ENCODE measurements at regions not wholly inside any gene's neighbourhood (a gene's known extent, or its start where the extent isn't known, plus 50 kb on each side); places are given as distances from the start of the nearest gene placed in this dataset.

DNA sequence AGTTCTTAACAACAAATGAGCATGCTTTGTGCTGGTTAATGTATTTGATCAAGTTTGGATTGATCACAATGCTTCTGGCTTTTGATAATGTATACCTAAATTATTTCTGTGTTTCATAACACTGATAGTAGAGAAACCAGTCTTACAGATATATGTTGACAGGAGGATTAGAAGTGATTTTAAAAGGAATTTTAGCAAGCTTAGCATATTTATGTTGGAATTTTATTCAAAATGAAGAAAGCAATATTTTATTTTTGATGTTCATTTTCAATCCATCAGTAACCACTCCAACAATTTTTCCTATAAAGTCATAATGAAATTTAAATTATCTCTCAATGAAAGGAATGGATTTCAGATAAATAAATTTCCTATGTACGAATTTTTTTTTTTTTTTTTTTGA is 291.8 kb downstream of the HHIPL2 start:
- no peak for DNase-seq (ENCODE audit: low read depth)

DNA sequence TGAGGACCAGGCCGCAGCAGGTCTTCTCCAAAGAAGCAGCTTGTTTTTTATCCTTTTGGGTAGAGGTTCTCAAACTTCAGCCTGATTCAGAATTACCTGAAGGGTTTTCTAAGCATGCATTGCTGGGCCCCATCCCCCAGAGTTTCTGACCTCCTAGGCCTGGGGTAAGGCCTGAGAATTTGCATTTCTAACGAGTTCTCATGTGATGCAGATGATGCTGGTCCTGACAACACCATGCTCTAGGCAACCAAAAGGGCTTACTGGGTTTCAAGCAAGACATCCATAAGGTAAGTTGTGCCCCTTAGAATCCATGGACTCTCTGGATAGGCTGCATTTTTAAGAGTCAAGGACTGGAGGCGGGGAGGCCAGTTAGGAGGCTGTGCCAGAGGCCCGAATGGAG is 295.1 kb downstream of the HHIPL2 start:
- H3K4me3 ChIP-seq (ENCODE audit: low read depth, low read length), result no peak overlapping the region
- DNase-seq (ENCODE audit: low read depth), result no peak

More for the DNA sequence above, 291.8 kb downstream of the HHIPL2 start:
- no peak overlapping the region for H3K4me3 ChIP-seq (ENCODE audit: low read depth, low read length)

DNA sequence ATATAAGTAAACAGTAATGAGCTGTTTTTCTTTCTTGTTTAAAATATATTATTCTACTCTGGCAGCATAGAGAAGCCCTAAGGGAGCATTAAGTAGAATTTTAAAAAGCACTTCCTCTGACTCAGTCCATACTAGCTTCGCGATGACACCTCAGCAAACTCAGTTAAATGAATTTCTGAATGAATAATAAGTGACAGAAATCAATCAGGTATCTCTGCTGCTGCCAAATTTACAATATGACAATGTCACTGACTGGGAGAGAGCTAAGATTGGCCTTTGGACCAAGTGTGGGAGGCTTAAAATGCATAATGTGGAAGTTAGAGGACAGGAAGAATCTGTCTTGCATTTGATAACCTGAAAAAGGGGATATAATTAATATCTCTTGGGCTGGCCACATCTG is 296.1 kb downstream of the HHIPL2 start:
- H3K4me3 ChIP-seq (ENCODE audit: low read depth, low read length), result no peak overlapping the region

DNA sequence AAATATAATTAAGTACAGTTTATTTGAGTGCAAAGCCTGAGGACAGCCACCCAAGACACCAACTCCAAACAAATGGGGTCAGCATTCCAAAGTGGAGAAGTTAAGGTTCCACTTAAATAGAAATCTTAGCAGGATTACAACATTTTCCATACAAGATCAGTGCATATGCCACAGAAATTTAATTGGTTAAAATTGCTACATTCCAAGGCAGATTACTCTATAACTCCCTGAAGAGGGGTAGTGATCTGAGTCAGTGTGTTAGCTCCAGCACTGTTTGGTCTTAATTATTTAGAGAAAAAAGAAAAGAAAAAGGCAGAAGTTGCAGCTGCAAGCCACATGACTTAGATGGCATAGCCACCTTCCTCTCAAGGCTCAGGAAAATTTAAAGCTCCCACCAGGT is 297.5 kb downstream of the HHIPL2 start:
- no peak overlapping the region for H3K4me3 ChIP-seq (ENCODE audit: low read depth, low read length)
- DNase-seq (ENCODE audit: low read depth), result no peak

More for the DNA sequence above, 296.1 kb downstream of the HHIPL2 start:
- no peak for DNase-seq (ENCODE audit: low read depth)

GRCh38 chr1:222247811-222248310 is 300.0 kb downstream of the HHIPL2 start:
- H3K4me3 ChIP-seq (ENCODE audit: low read depth, low read length), result no peak overlapping the region
- DNase-seq (ENCODE audit: low read depth), result no peak

DNA sequence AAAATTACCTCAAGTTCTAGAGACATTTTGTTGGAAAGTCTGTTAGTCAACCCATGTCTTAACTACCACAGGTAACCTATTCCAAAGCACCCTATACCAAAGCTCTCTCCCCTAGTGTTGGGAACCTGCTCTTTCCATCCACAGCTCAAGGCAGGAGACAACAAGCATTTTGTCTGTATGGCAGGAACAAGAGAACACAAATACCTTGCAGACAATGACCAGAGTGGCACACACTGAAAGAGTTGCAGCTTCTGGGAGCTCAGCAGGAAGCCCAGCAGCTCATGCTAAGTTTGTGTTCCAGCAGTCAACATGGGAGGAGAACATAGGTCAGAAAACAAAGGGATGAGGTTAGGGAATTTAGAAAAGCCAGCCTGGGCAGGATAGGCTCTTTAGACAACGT is 300.8 kb downstream of the HHIPL2 start:
- no peak for DNase-seq (ENCODE audit: low read depth)
- H3K4me3 ChIP-seq (ENCODE audit: low read depth, low read length), result no peak overlapping the region

- no peak for DNase-seq (ENCODE audit: low read depth)
- no peak overlapping the region for H3K4me3 ChIP-seq (ENCODE audit: low read depth, low read length)
Observed at GRCh38 chr1:222243902-222244301, 304.0 kb downstream of the HHIPL2 start.

- H3K4me3 ChIP-seq (ENCODE audit: low read depth, low read length), result no peak overlapping the region
- DNase-seq (ENCODE audit: low read depth), result no peak
Observed at GRCh38 chr1:222242492-222242891, 305.4 kb downstream of the HHIPL2 start.

GRCh38 chr1:222241410-222241809 is 306.5 kb downstream of the HHIPL2 start:
- no peak overlapping the region for H3K4me3 ChIP-seq (ENCODE audit: low read depth, low read length)
- DNase-seq (ENCODE audit: low read depth), result no peak

DNA sequence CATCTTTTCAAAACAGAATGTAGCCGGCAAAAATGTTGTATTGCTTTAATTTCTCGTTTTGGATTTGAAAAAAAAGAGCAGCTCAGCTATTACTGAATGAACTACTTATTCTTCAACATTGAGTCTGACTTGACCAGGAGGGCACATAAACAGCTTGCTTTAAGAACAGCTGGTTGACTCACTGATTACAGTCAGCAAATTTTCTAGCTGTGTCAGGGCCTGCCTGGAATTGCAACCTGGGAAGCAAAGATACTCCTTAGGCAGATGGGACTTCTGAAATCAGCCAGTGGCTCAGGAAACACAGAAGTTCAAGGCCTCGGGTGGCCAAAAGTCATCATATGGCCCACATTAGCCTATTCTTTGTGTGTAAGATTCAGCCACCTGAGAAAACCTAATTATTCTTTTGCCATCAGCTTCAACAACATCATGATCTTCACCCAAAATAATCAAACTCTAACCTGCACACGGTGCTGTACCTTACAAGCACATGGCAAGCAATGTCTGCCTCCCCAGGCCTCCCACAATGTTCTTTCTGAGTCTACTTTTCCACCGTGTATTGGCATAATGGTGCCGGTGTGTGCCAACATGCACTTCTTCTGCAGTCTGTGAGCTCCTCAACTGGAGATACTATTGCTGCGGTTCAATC is 307.2 kb downstream of the HHIPL2 start:
- DNase-seq (ENCODE audit: low read depth), result peak; percentile 21
- H3K4me3 ChIP-seq (ENCODE audit: low read depth, low read length), result no peak overlapping the region

DNA sequence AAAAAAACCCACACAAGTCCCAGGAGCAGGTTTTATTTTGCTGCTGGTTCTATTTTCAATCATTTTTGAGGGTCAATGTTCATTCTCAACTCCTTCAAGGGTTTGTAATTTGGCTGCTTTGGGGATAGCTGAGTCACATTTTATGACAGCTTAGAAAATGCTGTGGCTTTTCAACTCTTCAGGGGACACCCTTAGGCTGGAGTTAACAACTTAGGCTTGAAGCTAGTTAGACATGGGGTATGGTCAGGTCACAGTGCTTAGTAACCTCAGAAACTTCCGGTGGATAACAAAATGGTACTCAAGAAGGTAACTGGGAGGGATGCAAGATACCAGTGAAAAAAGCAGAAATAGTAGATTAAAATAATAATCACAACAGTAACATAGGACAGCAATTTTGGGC is 308.8 kb downstream of the HHIPL2 start:
- no peak for DNase-seq (ENCODE audit: low read depth)
- H3K4me3 ChIP-seq (ENCODE audit: low read depth, low read length), result no peak overlapping the region

GRCh38 chr1:222234351-222234750 is 313.6 kb downstream of the HHIPL2 start:
- DNase-seq (ENCODE audit: low read depth), result no peak
- H3K4me3 ChIP-seq (ENCODE audit: low read depth, low read length), result no peak overlapping the region

- DNase-seq (ENCODE audit: low read depth), result no peak
- H3K4me3 ChIP-seq (ENCODE audit: low read depth, low read length), result no peak overlapping the region
Observed at GRCh38 chr1:222233444-222234158, 314.3 kb downstream of the HHIPL2 start.

- no peak for DNase-seq (ENCODE audit: low read depth)
- no peak overlapping the region for H3K4me3 ChIP-seq (ENCODE audit: low read depth, low read length)
Observed at GRCh38 chr1:222232842-222233241, 315.1 kb downstream of the HHIPL2 start.

- no peak overlapping the region for H3K4me3 ChIP-seq (ENCODE audit: low read depth, low read length)
- DNase-seq (ENCODE audit: low read depth), result no peak
Observed at GRCh38 chr1:222229672-222230312, 318.1 kb downstream of the HHIPL2 start.

GRCh38 chr1:222225316-222225691 is 322.6 kb downstream of the HHIPL2 start:
- DNase-seq (ENCODE audit: low read depth), result no peak
- no peak overlapping the region for H3K4me3 ChIP-seq (ENCODE audit: low read depth, low read length)

- DNase-seq (ENCODE audit: low read depth), result no peak
- no peak overlapping the region for H3K4me3 ChIP-seq (ENCODE audit: low read depth, low read length)
Observed at GRCh38 chr1:222224636-222225315, 323.1 kb downstream of the HHIPL2 start.

DNA sequence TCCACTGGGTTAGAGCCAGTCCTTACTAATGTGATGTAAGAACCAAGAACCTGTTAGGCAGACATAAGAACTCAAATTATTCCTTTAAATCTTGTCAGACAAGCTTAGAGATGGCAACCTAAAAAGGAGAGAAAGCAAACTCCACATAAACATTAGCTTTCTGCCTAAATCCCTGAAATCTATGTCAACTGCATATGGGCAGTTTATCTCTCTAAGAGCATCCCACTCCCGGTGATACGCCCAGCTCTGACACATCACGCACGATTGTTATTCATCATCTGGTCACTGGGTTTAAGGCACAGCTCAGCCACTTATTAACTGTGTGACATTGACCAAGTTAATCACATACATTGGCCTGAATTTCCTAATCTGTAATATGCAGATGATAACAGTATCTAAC is 323.7 kb downstream of the HHIPL2 start:
- DNase-seq (ENCODE audit: low read depth), result no peak
- H3K4me3 ChIP-seq (ENCODE audit: low read depth, low read length), result no peak overlapping the region

GRCh38 chr1:222223010-222223409 is 324.9 kb downstream of the HHIPL2 start:
- no peak for DNase-seq (ENCODE audit: low read depth)
- H3K4me3 ChIP-seq (ENCODE audit: low read depth, low read length), result no peak overlapping the region

GRCh38 chr1:222216255-222216754 is 331.6 kb downstream of the HHIPL2 start:
- H3K4me3 ChIP-seq (ENCODE audit: low read depth, low read length), result no peak overlapping the region
- DNase-seq (ENCODE audit: low read depth), result no peak
